GM19468 (cell line): ENCODE measurements at regions not wholly inside any gene's neighbourhood (a gene's known extent, or its start where the extent isn't known, plus 50 kb on each side); places are given as distances from the start of the nearest gene placed in this dataset.

Experiments
- ATAC-seq: cut with Tn5 transposase; IDR thresholded peaks from one replicate; pipeline ENCODE4 v1.9.1; 2021; ENCODE audit warnings: mild to moderate bottlenecking, moderate library complexity, moderate number of reproducible peaks; ENCODE audit not compliant: unreplicated experiment; ENCODE audit errors: extremely low read depth

DNA sequence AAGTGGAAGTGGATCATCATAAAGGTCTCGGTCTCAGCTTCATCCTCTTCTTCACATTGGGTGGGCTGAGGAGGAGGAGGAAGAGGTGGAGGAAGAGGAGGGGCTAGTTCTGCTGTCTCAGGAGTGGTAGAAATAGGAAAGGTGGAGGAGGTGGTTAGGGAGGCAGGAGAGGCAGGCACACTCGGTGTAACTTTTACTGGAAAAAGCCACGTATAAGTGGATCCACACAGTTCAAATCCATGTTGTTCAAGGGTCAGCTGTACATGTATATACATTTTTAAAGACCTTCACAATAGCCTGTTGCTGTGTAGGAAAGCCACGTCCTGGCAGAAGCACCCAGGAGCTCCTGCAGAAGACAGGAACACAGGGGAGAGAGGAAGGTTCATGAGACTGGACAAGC lies 110.3 kb upstream of the RAB12 start:
- no peak for ATAC-seq

DNA sequence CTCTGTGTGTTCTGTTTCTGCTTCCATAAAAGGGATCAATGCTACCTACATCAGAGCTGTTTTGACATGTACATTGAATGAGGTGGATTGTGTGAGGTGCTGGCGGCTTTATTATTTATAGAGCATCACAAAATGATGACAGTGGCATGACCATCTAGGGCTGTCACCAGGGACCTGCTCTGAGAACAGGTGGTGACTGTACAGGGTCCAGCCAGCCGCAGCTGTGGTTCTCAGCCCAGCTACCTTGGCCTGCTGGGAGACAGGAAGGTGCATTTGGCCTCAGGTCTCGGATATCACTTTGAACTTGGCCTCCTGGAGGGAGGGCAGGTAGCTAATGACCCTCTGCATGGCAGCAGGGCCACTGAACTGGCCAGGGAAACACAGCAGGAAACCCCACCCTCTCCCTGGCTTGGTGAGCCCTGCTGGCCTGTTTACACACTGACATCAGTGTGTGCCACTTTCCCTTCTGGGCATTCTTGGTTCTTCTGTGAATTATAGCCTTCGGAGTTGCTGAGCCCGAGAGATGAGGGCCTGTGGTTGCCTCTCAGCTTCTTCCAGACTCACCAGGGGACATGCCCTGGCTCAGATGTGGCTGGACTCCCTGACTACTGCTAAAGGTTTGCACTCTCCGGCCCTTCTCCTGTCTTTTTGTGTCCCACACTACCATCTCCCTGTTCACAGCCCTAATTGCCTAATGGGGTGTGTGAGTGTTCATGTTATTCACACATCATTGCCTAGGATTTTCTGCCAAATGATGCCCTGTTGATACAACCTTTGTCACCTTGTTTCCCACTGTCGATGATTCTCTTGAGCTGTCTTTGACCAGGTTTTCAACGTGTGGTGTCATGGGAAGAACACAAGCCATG lies 109.2 kb upstream of the RAB12 start:
- ATAC-seq = no peak

DNA sequence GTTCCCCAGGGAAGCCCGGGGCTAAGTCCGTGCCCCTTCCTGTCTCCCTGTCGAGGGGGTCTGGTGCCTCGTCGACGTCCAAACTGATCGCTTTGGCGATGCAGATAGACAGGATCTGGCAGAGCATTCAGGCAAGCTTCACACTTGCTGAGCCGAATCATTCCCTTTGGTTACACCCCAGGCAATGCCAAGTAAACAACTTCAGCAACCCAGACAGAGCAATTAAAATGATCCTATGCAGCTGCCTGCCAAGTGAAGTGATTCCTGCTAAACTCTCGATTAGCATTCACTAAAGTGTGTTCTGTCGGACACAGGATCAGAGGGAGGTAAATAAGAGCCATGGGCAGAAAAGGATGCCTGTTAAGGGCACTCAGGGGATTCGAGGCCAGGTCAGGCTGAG lies 108.2 kb upstream of the RAB12 start:
- no peak for ATAC-seq

DNA sequence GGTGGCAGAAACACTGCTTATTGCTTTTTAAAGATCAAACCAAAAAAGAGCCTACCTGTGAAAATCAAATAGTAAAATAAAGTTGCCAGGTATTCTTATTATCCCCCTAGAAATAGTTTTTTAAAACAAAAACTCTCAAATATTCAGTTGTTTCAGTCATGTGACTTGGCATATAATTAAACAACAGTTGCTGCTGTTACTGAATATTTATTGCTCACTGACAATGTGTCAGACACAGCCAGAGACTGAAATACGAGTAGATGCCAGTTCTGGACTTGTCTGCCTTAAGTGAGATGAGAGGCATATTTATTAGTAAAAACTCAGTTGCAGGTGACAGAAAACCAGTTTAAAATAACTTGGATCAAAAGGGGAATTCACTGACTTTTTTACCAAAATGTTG lies 106.0 kb upstream of the RAB12 start:
- no peak for ATAC-seq

DNA sequence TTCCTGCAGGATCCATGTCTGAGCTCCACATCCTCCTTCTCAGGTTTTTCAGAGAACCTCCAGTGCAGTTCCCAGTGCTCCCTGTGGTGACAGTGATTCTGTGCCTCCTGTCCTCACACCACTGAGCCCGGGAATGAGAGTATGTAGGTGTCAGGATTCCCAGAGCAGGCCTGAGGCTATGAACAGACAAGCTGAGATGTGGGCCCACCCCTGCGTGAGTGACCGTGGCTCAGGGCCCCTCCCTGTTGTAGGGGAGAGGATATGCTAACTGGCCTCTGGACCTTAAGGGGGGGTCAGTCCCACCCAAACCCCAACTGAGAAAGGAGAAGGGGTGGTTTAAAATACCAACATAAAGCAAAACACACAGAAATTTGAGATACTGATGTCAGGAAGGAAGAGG lies 104.8 kb upstream of the RAB12 start:
- ATAC-seq = no peak

DNA sequence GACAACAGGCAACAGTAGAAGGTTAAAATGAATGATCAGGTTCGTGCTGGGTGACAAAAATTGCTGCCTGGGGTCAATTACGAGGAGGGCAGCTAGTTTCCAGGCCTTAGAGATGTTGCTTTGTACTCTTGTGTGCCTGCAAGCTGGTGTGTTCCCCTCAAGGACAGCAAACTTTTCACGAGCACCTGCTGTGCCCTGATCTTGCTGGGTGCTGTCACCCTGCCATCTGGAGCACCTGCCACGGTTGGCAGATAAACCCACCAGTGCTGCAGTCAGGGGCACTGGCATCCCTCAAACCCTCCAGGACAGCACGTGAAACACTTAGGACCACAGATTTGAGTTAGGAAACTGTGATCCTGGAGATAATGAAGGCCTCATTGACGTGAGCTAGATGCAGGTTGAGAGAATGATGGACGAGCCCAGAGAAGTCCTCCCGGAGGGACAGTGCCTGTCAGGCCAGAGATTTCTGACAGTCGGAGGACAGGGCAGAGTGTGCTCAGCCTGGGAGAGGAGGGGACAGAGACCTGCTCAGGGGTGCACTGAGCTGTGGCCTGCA lies 104.3 kb upstream of the RAB12 start:
- ATAC-seq = no peak

DNA sequence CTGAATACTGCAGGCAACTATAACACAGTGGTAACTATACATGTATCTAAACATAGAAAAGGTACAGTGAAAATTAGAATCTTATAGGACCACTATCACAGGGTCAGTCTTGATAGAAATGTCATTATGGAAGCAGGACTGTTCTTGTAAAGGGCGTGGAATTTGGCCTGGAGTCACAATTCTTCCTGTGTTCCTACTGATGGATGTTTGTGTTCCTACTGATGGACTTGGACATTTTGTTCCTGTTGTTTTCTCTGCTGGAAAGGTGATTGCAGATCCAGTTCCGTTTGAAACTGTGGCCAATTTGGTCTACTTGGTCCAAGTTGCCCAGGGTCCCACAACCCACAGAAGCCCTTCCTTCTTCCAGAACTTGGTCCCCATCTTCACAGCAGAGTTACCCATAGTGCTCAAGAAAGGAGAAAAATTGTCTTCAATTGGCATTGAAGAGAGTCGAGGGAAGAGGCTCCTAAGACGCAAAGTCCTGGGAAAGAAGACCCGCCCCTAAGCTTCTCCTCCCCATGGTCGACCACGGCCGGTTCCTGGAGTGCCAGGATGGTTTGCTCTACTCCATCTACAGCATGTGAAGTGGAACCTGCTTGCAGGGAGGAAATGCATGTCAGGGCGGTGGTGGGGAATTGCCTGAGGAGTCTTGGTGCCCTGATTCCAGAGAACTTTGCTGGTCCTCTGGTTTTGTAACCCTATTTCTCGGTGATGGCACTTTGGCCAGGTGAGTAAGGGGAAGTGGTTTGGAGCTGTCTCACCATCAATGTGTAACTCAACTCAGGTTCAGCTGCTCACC lies 102.8 kb upstream of the RAB12 start:
- ATAC-seq = no peak

DNA sequence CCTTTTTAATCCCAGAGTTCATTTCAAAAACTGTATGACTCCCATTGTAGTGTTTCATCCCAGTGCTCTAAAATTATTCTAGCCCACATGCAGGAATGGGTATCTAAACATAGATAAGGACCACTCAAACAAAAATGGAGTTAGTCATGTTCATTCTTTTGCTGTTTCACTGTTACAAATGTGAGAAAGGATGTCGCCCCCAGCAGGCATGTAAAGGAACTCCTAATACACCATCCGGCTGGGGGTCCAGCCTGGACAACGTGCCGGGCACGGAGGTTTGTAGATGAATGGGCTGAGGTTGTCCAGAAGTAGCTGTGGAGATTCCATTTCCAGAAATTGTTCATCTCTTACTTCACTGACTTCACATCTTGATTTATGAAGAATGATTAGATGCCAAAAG lies 101.9 kb upstream of the RAB12 start:
- ATAC-seq = no peak

DNA sequence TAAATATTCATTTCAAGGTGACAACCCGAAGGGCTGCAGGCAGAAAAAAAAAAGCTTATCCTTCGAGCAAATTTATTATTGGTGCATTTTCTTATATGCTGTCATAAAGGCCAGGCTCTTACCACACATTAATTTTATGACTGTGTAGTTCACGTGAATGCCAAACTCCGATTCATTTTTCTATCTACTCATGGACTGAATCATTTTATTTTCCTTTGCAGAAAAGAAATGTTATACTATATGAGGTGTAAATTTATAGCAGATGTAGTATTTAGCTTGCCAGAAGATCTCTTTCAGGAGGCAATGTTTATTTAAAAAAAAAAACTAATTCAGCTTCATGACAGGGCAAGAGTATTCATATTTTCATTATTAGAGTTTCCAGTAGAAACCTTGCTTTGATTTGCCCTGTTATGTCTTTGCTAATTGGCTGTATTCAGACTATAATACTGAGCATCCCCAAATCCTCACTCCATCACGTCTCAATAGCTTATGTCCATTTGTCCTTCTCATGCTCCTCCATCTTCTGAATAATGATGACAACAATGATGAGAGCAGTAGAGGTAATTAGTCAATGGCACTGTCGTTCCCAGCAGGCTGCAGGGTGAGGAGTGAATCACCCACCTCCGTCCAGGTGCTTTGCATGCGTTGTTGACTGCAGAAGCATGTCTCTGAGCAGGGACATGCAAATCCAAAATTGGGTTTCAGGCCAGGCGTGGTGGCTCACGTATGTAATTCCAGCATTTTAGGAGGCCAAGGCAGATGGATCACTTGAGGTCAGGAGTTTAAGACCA lies 101.1 kb upstream of the RAB12 start:
- ATAC-seq = no peak

DNA sequence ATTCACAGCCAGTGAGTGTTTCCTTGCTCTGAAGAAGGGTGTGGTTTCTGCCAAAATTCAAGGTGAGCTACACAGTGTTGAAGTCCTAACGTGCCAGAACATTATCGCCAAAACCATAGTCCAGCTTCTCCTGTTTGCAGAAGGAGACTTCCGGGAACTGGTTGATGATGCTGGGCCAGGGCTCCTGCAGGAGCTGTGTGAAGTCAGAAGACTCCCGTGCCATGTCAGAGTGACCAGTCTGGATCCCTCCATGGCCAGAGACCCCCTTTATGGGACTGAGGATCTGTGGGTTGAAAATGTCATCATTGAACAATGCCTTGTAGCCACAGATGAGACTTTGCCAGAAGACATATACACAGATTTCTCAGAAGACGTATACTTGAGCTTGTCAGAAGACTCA lies 96.0 kb upstream of the RAB12 start:
- ATAC-seq = no peak

DNA sequence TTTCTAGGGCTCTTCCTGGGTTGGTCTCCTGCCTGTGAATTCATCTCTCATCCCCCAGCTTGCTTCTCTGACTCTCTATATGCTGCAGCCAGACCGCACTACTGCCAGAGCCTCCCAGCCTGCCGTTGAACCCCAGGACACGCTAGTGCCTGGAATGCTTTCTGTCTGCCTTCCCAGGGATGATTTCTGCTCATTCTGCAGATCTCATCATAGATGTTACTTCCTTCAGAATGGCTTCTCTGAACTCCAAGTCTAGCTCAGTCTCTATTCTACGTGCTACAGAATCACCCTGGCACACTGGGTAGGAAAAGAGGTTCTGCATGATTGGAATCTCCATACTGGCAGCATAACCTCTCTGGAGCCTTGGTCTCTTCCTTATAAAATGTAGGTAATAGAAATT lies 94.8 kb upstream of the RAB12 start:
- ATAC-seq = no peak

DNA sequence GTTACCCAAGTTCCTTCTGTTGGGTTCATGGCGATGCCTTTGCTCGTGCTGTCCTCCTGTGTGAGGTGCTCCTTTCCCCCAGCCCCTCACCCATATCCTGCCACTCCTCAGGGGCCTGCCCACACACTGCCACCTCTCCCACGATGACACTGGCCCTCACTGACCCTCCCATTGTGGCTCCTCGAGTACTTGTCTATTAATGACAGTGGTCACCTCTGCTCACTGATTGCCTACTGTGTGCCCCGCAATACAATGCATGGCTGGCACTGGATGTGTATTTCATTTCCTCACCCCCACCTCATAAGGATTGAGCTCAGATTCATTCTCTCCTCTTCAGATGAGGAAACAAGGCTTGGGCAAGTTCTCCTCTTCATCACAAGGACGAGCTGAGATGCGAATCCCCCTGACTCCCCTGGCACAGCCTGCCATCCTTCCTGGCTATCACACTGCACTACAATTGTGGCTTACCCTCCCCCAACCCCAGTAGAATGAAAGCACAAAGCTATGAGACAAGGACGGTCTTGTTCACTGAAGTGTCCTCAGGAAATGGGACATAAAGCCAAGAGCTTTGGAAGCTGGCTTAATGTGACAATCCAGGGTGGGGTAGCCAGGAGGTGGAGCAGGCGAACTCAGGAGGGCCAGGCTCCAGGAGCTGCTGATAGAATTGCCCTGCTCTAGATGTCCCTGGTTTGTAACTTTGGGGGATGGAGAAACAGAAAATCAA lies 93.9 kb upstream of the RAB12 start:
- ATAC-seq = no peak

DNA sequence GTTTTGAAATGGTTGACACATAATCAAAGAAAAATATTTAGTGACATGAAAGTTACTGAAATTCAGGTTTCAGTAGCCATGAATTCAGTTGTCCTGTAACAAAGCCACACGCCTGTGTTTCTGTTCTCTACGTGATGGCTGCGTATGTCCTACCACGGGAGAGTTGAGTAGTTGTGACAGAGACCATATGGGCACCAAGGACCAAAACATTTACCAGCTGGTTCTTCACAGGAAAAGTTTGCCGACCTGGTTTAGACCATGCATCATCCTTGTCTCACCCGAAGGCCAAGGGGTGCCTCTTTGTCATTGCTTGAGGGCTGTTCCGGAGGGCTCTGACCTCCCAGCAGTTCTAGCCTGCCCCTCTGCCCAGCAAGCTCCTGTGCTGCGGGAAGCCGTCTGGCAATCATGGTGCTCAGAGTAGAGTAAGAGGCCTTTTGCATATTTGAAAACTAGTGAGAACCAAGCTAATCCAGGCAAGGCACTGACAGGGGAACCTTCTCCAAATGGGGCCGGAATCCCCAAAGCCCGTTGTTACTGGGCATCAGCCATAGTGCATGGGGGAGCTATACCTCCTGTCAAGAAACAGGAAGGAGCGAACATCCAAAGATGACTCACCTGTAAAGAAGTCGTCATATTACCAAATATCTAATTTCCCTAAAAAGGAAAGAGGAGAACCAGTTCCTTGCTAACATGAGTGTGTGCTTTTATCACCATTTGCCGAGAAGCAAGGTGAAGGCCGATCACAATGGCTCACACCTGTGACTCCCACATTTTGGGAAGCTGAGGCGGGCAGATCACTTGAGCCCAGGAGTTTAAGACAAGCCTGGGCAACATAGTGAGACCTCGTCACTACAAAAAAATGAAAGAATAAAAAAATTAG lies 92.6 kb upstream of the RAB12 start:
- no peak for ATAC-seq

DNA sequence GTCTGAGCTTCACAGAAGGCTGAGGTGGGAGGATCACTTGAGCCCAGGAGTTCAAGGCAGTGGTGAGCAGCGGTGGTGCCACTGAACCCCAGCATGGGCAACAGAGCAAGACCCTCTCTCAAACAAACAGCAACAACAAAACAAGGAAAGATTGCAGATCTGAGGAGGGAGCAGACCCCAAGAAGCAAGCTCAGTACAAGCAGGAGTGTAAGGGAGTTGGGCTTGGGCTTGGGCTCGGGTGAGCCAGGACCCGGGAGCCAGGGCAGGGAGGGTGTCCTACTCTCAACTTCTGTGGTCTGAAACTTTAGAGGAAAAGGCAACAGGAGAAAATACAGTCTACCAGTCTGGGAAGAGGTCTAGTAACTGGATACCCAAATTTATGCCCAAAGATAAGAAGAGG lies 92.0 kb upstream of the RAB12 start:
- ATAC-seq = no peak

DNA sequence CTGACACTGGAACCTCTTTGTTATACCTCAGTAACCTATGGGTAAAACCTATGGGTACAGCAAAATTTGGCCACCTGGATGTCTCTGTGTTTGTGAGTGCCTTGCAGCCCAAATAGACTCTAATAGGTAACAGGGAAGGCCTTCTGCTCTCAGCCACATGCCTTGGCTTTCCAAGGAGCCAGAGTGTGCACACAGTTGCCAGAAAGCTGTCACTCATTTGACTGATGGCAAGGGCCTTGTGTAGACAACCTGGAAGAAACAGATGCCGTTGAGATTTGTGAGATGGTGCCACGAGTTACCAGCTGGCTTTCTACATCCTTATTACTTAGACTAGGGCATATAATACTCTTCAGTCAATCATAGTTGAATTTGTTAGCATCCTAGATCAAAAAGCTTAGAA lies 90.1 kb upstream of the RAB12 start:
- no peak for ATAC-seq

DNA sequence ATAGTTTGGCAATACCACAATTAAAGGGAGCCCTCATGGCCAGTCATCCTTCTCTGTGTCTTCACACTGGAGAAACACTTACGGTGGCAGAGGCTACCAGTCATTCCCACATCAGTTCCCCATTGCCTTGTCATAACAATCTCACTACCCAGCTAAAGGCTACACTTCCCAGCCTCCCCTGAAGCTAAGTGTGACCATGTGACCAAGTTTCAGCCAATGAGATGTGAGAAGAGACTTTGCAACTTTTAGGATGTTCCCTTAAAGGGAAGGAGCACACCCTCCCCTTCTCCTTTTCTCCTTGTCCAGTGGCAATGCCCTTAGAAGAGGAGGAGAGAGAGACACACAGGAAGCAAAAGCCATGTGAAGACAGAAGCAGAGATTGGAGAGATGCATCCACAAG lies 89.0 kb upstream of the RAB12 start:
- ATAC-seq = no peak

DNA sequence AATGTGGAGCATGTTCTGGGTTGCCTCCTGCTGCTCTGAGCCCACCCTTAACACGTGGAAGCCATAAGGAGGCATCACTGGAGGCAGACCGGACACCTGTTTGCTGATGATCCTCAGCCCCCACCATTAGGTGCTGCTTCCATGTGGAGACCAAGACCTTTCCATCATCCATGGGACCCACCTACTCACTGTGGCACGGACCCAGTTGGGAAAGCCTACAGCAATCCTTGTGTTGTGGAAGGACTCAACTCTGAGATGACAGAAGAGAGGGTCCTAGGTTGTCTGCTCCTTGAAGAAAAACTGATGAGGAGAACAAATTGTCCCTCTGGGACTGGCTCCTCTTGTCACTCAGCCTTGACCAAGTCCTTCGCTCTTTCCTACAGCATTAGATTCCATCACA lies 86.5 kb upstream of the RAB12 start:
- ATAC-seq = no peak

DNA sequence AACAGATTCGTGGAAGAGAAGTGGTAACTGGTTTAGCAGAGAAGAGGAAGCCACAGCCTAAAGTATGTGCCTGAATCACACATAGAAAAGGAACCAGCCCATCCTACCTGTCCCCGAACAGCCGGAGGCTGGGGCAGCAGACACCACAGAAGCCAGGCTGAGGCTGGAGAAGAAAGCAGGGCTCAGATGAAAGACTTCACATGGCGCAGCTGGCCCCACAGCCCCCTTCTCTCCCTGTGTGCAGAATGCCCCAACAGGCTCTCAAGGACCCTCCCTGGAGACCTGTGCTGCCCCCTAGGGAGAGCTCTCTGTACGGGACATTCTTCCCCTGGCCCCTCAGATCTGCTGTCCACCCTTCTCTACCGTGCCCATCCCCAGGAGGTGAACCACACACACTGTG lies 83.5 kb upstream of the RAB12 start:
- ATAC-seq = no peak

DNA sequence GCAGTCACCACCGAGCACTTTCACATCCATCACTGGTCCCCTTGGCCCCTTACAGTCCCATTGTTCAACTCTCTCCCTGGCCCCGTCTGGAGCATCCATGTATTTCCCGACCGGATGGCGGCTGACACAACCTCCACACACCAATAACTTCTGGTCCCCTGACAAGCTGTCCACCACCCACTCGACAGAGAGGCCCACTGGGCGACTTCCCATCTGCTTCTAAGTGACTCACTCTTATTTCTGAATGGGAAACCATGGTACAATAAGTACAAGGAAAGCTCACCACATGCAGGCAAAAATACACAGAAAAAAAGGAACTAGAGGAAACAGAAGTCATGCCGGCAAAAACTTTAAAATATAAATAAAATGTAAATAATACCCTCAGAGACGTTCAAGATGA lies 82.9 kb upstream of the RAB12 start:
- ATAC-seq = no peak
